HepG2 (cell line): ENCODE measurements at regions not wholly inside any gene's neighbourhood (a gene's known extent, or its start where the extent isn't known, plus 50 kb on each side); places are given as distances from the start of the nearest gene placed in this dataset.
A peak's percentile ranks its signal among the peaks of the same experiment; 100 is the strongest.

Source experiments
- ATAC-seq: fragments of 200-7000 bp; cut with Tn5 transposase; 3 replicates; pipeline ENCODE4 v1.9.1; 2020; ENCODE audit warnings: mild to moderate bottlenecking, moderate library complexity
- BruUV-seq: library from RNA; stranded (reverse); fragments of 400-500 nt; replicated peaks from 2 replicates; lab custom pipeline; 2021; lab: Mats Ljungman, UMichigan
- CTCF ChIA-PET: fragments of 300-600 bp; formaldehyde crosslinking; extraction: SDS; loops from one replicate; lab custom pipeline; 2021; ENCODE audit warnings: low total read pairs, inconsistent platforms, low intra/inter-chr PET ratio; lab: Yijun Ruan, JAX
- POLR2A ChIA-PET: fragments of 350-600 bp; sonication (Branson Sonifier 250); formaldehyde crosslinking; loops from one replicate; lab custom pipeline; 2020; ENCODE audit warnings: antibody characterized with exemption, inconsistent platforms; lab: Yijun Ruan, JAX
- DNase-seq: peaks from one replicate; pipeline ENCODE4 v3.0.0-alpha.2; 2015; ENCODE audit warnings: low spot score
- FAIRE-seq: peaks from 3 replicates; lab custom pipeline; 2011; peaks lifted over from hg19 to GRCh38; lab: Jason Lieb, UNC
- H2AFZ ChIP-seq: one replicate; pipeline ENCODE4 v1.6.1; 2011; ENCODE audit warnings: low read length, inconsistent platforms
- H3K27ac ChIP-seq: fragments of 300-600 bp; 3 replicates; pipeline ENCODE4 v1.8.0; 2011; ENCODE audit warnings: mixed run types, mild to moderate bottlenecking, mixed read lengths, low read length, inconsistent platforms; ENCODE audit not compliant: insufficient read depth; ENCODE audit errors: extremely low read length
- H3K27me3 ChIP-seq, 2 experiments: fragments of 200-600 bp in 1 of 2; 2 replicates in 1 of 2; 3 replicates in 1 of 2; pipeline versions ENCODE4 v1.6.0 to v1.8.0; 2011; ENCODE audit warnings: low read length in 2 of 2, mild to moderate bottlenecking in 2 of 2, moderate library complexity in 2 of 2, inconsistent platforms in 1 of 2; ENCODE audit not compliant: insufficient read depth in 2 of 2, control insufficient read depth in 1 of 2
- H3K36me3 ChIP-seq, 2 experiments: fragments of 200-600 bp in 1 of 2; replicated peaks in 1 of 2; 2 replicates in 1 of 2; 3 replicates in 1 of 2; pipeline versions ENCODE4 v1.5.1 to v1.8.0; 2011; ENCODE audit warnings: low read length in 2 of 2, inconsistent platforms in 1 of 2; ENCODE audit not compliant: insufficient read depth in 2 of 2, control insufficient read depth in 1 of 2
- H3K4me1 ChIP-seq: 2 replicates; pipeline ENCODE4 v1.5.1; 2012; ENCODE audit warnings: low read length, inconsistent platforms; ENCODE audit not compliant: insufficient read depth
- H3K4me2 ChIP-seq: 2 replicates; pipeline ENCODE4 v1.6.0; 2011; ENCODE audit warnings: low read depth, low read length, inconsistent platforms
- H3K4me3 ChIP-seq, 3 experiments: fragments of 200-600 bp in 1 of 3; sonication (generic), shearing (Covaris generic) in 1 of 3; replicated peaks in 1 of 3; 2 replicates each; pipeline ENCODE4 v1.5.1; 2011 to 2016; ENCODE audit warnings: low read length in 3 of 3, inconsistent platforms in 2 of 3, low read depth in 2 of 3, mild to moderate bottlenecking in 2 of 3, control low read depth in 1 of 3, mixed read lengths in 1 of 3; ENCODE audit not compliant: insufficient read depth in 1 of 3
- H3K79me2 ChIP-seq: one replicate; pipeline ENCODE4 v1.6.1; 2011; ENCODE audit warnings: low read length, inconsistent platforms; ENCODE audit not compliant: insufficient read depth
- H3K9ac ChIP-seq: 2 replicates; pipeline ENCODE4 v1.6.0; 2011; ENCODE audit warnings: mild to moderate bottlenecking, low read depth, low read length, inconsistent platforms; ENCODE audit not compliant: insufficient read depth
- H3K9me3 ChIP-seq: 2 replicates; pipeline ENCODE4 v1.5.1; 2012; ENCODE audit warnings: mild to moderate bottlenecking, low read length
- H4K20me1 ChIP-seq: 2 replicates; pipeline ENCODE4 v1.6.0; 2011; ENCODE audit warnings: inconsistent platforms, mild to moderate bottlenecking, low read length, moderate library complexity; ENCODE audit not compliant: insufficient read depth
- ATF7 ChIP-seq, 2 experiments: fragments of 450-650 bp in 1 of 2; sonication (generic) in 1 of 2; formaldehyde crosslinking in 1 of 2; IDR thresholded peaks; 2 replicates each; pipeline versions ENCODE4 v1.4.0 to v1.6.1; 2016 to 2020; ENCODE audit warnings: antibody characterized with exemption in 1 of 2, mild to moderate bottlenecking in 1 of 2, missing genetic modification reagents in 1 of 2
- CBX2 ChIP-seq, 2 experiments: fragments of 200-600 bp in 1 of 2; sonication (generic); formaldehyde crosslinking in 1 of 2; IDR thresholded peaks; 2 replicates each; pipeline versions ENCODE4 v1.7.0 to v1.8.1; 2018 to 2022; ENCODE audit warnings: low read depth in 2 of 2, low read length in 1 of 2, mild to moderate bottlenecking in 1 of 2, missing genetic modification reagents in 1 of 2
- CEBPZ ChIP-seq: IDR thresholded peaks from 2 replicates; pipeline ENCODE4 v1.6.1; 2012; ENCODE audit warnings: low read length, improper control_type of control experiment
- CREB1 ChIP-seq, 2 experiments: fragments of 450-650 bp in 1 of 2; IDR thresholded peaks; 2 replicates each; pipeline ENCODE4 v1.6.1; 2016 to 2017; ENCODE audit warnings: control low read depth in 1 of 2, mild to moderate bottlenecking in 1 of 2, missing compliant biosample characterization in 1 of 2, missing genetic modification characterization in 1 of 2
- DZIP1 ChIP-seq: sonication (generic); formaldehyde crosslinking; IDR thresholded peaks from 2 replicates; pipeline ENCODE4 v1.5.0; 2020; ENCODE audit warnings: mild to moderate bottlenecking, missing genetic modification reagents
- LRRFIP1 ChIP-seq: sonication (generic); formaldehyde crosslinking; conservative IDR thresholded peaks from 2 replicates; pipeline ENCODE4 v1.4.0; 2020; ENCODE audit warnings: missing genetic modification reagents
- MTA3 ChIP-seq: sonication (generic); formaldehyde crosslinking; IDR thresholded peaks from 2 replicates; pipeline ENCODE4 v1.4.0; 2020; ENCODE audit warnings: missing genetic modification reagents
- NONO ChIP-seq, 2 experiments: fragments of 450-650 bp in 1 of 2; sonication (generic) in 1 of 2; formaldehyde crosslinking in 1 of 2; IDR thresholded peaks in 1 of 2; conservative IDR thresholded peaks in 1 of 2; 2 replicates each; pipeline versions ENCODE4 v1.6.1 to v1.8.0; 2017 to 2022; ENCODE audit warnings: mild to moderate bottlenecking in 1 of 2, missing genetic modification reagents in 1 of 2, moderate library complexity in 1 of 2
- SAFB2 ChIP-seq: sonication (generic); formaldehyde crosslinking; IDR thresholded peaks from 2 replicates; pipeline ENCODE4 v1.5.1; 2020; ENCODE audit warnings: missing genetic modification reagents, low read depth, mild to moderate bottlenecking, borderline replicate concordance
- SNAI1 ChIP-seq: sonication (generic); formaldehyde crosslinking; IDR thresholded peaks from 2 replicates; pipeline ENCODE4 v1.5.0; 2020; ENCODE audit warnings: mild to moderate bottlenecking, missing genetic modification reagents, borderline replicate concordance
- TAF1 ChIP-seq: sonication (generic); formaldehyde crosslinking; IDR thresholded peaks from 2 replicates; pipeline ENCODE4 v1.4.0; 2020; ENCODE audit warnings: missing genetic modification reagents
- ZNF878 ChIP-seq: sonication (generic); formaldehyde crosslinking; IDR thresholded peaks from 2 replicates; pipeline ENCODE4 v1.8.1; 2023; ENCODE audit warnings: mild to moderate bottlenecking, missing genetic modification reagents, moderate library complexity
- WGBS: methylation state at CpG from one replicate; pipeline ENCODE4 v1.1.6; 2017; ENCODE audit warnings: low lambda C conversion rate; 5-methylcytosine and 5-hydroxymethylcytosine counted together
- in situ Hi-C: cut with HindIII; loops from 2 replicates; pipeline ENCODE4 v1.10.0; 2017; ENCODE audit warnings: low pct_unique_long_range_greater_than_20kb; ENCODE audit not compliant: extremely low pct_ligation_motif_present
- intact Hi-C: fragments of 100-400 bp; cut with micrococcal nuclease; formaldehyde crosslinking; loops from one replicate; pipeline ENCODE4 v1.10.0; 2022; ENCODE audit not compliant: unreplicated experiment
- TF ChIP-seq, protein P1 (sequence below): sonication (generic); formaldehyde crosslinking; IDR thresholded peaks from 2 replicates; pipeline ENCODE4 v1.4.0; 2020; ENCODE audit warnings: missing genetic modification reagents; ENCODE audit errors: not compliant biosample characterization
- TF ChIP-seq, protein P2 (sequence below): IDR thresholded peaks from 2 replicates; pipeline ENCODE4 v1.6.1; 2016

GRCh38 chr18:67426486-67426885 lies 90.0 kb downstream of the DSEL start:
- no peaks in the 10 kb centered on the region for H3K4me1 ChIP-seq
- no peak overlapping the region for H3K27ac ChIP-seq
- no peak overlapping the region for H3K4me2 ChIP-seq
- POLR2A ChIA-PET, result no interaction called here
- in situ Hi-C loops, result no loop called here
- intact Hi-C loops, result no loop called here
- FAIRE-seq (no peak), DNase-seq (no peak), ATAC-seq (no peak)
- BruUV-seq, result no TSS peak
- no peak overlapping the region for H2AFZ ChIP-seq
- H3K79me2 ChIP-seq, result no peaks in the 10 kb centered on the region
- no peaks in the 10 kb centered on the region for H3K9me3 ChIP-seq
- no peaks in the 10 kb centered on the region for H4K20me1 ChIP-seq
- no peaks in the 10 kb centered on the region for H3K36me3 ChIP-seq
- 37% methylated on average over 5 of the region's 5 CpGs for WGBS
- H3K27me3 ChIP-seq, result no peaks in the 10 kb centered on the region
- H3K4me3 ChIP-seq, result no peak overlapping the region
- no peak overlapping the region for H3K9ac ChIP-seq
- CTCF ChIA-PET, result no interaction called here
- TF ChIP-seq MTA3 (CRISPR knock-in tag), result no peak
- no peak for TF ChIP-seq CEBPZ
- no peak for TF ChIP-seq ZNF878 (CRISPR knock-in tag)
- no peak for TF ChIP-seq CBX2 (IDR thresholded peaks at IDR 0.05; ENCODE audit: low read depth, low read length)
- no peak for TF ChIP-seq CBX2 (CRISPR knock-in tag; IDR thresholded peaks at IDR 0.05; ENCODE audit: low read depth)
- TF ChIP-seq NONO (IDR thresholded peaks at IDR 0.05), result no peak
- no peak for TF ChIP-seq NONO (CRISPR knock-in tag; conservative IDR thresholded peaks at IDR 0.05)
- peak; percentile 82 for TF ChIP-seq CREB1 (IDR thresholded peaks at IDR 0.05)
- TF ChIP-seq CREB1 (CRISPR knock-in tag; IDR thresholded peaks at IDR 0.05), result no peak
- TF ChIP-seq SAFB2 (CRISPR knock-in tag), result no peak
- TF ChIP-seq DZIP1 (CRISPR knock-in tag), result no peak
- peak; percentile 74 for TF ChIP-seq ATF7 (IDR thresholded peaks at IDR 0.05)
- no peak for TF ChIP-seq ATF7 (CRISPR knock-in tag; IDR thresholded peaks at IDR 0.05)
- TF ChIP-seq SNAI1 (CRISPR knock-in tag), result no peak
- no peak for TF ChIP-seq TAF1 (CRISPR knock-in tag)
- TF ChIP-seq LRRFIP1 (CRISPR knock-in tag), result no peak
- TF ChIP-seq, protein P1, sequence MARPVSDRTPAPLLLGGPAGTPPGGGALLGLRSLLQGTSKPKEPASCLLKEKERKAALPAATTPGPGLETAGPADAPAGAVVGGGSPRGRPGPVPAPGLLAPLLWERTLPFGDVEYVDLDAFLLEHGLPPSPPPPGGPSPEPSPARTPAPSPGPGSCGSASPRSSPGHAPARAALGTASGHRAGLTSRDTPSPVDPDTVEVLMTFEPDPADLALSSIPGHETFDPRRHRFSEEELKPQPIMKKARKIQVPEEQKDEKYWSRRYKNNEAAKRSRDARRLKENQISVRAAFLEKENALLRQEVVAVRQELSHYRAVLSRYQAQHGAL, result no peak
- TF ChIP-seq, protein P2, sequence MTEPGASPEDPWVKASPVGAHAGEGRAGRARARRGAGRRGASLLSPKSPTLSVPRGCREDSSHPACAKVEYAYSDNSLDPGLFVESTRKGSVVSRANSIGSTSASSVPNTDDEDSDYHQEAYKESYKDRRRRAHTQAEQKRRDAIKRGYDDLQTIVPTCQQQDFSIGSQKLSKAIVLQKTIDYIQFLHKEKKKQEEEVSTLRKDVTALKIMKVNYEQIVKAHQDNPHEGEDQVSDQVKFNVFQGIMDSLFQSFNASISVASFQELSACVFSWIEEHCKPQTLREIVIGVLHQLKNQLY (CRISPR knock-in tag), result no peak
